AG08395 (cell line): ENCODE measurements at regions not wholly inside any gene's neighbourhood (a gene's known extent, or its start where the extent isn't known, plus 50 kb on each side); places are given as distances from the start of the nearest gene placed in this dataset.
"Not testable (repeated sequence)": the region's sequence is repeated elsewhere in the genome, so short reads cannot be mapped to it uniquely, and the experiment has no call there.

Source experiments
- DNase-seq: peaks from one replicate; pipeline ENCODE4 v3.0.0; 2012; ENCODE audit warnings: mixed read lengths, low spot score

DNA sequence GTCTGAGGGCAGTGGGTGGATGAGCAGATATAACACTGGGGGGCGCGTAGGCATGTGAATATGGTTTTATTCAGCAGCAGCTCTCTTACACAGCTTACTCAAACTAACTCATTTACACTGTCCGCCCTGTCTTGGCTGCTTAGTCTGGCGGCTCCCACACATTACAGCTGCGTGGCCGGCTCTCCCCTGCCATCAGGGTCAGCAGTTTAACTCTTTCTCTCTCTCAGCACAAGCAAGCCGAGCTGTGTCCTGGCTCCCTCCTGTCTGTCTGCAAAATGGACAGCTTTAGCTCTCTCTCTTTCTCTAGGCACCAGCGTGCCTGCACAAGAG lies 1310.1 kb upstream of the RAG2 start:
- no peak for DNase-seq

GRCh38 chr11:37907436-37908218 lies 1309.6 kb upstream of the RAG2 start:
- DNase-seq = no peak

- DNase-seq = no peak
Observed at GRCh38 chr11:37905707-37906417, 1307.8 kb upstream of the RAG2 start.

DNA sequence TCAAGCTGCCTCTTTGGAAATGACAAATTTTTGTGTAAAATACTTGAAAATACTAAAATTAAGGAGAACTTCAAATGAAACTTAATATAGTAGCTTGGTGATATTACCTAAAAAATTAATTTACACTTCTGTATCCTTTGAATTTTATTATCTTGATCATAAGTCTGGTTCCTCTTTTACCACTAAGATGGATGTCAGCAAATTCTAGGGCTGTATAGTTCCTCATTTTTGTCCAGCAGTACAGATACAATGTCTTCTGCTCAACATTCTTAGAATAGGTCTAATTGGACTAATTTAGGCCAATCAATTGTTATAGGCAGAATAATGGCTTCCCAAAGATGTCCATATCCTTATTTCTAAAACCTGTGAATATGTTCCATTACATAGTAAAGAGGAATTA lies 1298.0 kb upstream of the RAG2 start:
- DNase-seq = no peak

DNA sequence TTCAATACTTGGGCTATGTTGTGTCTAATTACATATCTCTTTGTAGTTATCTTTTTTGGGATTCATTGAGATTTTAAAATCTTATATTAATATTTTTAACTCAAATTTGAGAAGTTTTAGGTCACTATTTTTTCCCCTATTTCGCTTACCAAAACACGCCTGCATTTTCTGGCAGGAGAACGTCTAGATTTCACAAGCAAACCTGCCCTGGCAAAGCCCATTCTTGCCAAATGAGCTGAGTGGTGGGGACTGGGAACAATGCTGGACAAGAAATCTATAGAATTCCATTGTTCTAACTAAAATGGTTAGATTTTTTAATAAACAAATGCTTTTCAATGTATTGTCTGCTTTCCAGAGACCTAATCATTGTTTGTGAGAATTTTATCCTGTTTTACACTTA lies 1283.7 kb upstream of the RAG2 start:
- DNase-seq = no peak

- DNase-seq = no peak
Observed at GRCh38 chr11:37861671-37862070, 1263.6 kb upstream of the RAG2 start.

DNA sequence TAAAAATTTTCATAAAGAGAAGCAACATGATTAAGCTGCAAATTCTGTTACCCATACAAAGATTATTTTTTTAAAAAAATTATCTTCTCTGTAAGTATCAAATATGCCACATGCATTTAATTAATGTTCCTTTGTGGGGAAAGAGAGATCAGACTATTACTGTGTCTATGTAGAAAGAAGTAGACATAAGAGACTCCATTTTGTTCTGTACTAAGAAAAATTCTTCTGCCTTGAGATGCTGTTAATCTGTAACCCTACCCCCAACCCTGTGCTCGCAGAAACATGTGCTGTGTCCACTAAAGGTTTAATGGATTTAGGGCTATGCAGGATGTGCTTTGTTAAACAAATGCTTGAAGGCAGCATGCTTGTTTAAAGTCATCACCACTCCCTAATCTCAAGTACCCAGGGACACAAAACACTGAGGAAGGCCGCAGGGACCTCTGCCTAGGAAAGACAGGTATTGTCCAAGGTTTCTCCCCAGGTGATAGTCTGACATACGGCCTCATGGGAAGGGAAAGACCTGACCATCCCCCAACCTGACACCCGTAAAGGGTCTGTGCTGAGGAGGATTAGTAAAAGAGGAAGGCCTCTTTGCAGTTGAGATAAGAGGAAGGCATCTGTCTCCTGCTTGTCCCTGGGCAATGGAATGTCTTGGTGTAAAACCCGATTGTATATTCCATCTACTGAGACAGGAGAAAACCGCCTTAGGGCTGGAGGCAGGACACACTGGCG lies 1260.9 kb upstream of the RAG2 start:
- DNase-seq = not testable (repeated sequence)

- no peak for DNase-seq
Observed at GRCh38 chr11:37858398-37858797, 1260.4 kb upstream of the RAG2 start.

- no peak for DNase-seq
Observed at GRCh38 chr11:37857726-37858125, 1259.7 kb upstream of the RAG2 start.

GRCh38 chr11:37849706-37850105 lies 1251.7 kb upstream of the RAG2 start:
- no peak for DNase-seq

GRCh38 chr11:37843603-37844002 lies 1245.6 kb upstream of the RAG2 start:
- no peak for DNase-seq

GRCh38 chr11:37841016-37841415 lies 1243.0 kb upstream of the RAG2 start:
- DNase-seq = no peak

DNA sequence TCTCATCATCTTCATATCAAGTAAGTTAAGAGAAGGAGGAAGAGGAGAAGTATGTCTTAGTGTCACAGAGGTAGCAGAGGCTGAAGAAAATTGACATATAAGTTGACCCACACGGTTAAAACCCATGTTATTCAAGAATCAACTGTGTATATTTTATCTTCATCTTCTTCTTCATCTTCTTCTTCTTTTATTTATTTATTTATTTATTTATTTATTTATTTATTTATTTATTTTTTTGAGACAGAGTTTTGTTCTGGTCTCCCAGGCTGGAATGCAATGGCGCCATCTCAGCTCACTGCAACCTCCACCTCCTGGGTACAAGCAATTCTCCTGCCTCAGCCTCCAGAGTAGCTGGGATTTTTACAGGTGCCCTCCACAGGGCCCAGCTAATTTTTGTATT lies 1242.3 kb upstream of the RAG2 start:
- not testable (repeated sequence) for DNase-seq

DNA sequence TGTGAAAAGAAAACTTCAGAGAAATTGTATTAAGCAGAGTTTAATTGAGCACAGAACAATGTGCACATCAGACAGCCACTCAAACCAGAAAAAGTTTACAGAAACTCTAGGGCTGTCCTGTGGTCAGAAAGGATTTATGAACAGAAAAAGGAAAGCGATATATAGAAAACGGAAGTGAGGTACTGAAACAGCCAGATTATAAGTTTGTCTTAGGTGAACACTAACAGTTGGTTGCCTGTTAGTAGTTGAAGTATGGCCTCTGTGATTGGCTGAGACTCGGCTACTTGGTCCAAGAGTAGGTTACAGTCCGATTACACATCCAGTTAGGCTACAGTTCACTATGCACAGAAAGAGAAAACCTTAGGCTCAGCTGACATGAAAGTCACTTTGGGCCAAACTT lies 1232.5 kb upstream of the RAG2 start:
- no peak for DNase-seq

GRCh38 chr11:37817727-37818270 lies 1219.8 kb upstream of the RAG2 start:
- DNase-seq = no peak

DNA sequence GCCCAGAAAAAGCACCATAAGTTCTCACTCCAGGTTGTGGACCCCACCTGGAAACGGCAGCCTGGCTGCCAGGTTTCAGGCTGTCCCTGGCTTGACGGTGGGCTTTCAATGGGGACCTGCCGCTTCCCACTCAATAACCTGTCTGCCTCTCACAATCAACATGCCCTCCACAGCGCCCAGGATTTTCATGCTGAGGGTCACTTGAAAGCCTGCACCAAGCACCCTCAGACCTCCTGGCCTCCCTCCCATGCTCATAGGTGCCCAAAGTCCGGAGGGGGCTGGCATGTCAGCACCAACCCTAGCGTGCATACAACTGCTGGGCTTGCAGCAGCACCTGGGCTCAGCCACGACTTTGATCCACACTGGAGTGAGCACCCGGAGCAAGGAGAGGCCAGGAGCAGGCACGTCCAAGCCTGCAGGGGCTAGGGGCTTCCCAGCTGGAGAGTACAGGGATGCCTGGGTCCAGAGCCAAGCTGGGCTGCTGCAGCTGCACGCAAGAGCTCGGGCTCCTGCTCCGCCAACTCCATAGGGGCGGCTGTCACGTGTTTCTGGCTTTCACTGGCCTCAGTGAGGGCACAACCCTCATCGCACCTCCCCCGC lies 1214.3 kb upstream of the RAG2 start:
- no peak for DNase-seq

GRCh38 chr11:37811349-37811748 lies 1213.3 kb upstream of the RAG2 start:
- DNase-seq = no peak

DNA sequence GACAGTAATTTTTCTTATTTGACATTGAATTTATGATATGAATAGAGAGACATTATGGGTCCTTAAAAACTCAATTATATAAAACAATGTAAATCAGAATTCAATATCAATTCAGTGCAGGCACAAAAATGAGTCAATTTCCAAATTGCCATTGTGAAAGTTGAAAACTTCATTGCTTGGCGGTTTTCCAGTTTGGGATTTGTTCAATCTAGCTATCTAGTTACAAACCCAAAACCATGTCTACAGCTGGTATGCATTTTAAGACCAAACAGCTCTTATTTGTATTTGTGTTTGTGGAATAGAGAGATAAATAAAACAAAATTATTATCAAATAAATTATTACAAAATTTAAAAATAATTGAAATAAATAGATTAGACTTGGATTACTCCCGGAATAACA lies 1206.6 kb upstream of the RAG2 start:
- DNase-seq = no peak

DNA sequence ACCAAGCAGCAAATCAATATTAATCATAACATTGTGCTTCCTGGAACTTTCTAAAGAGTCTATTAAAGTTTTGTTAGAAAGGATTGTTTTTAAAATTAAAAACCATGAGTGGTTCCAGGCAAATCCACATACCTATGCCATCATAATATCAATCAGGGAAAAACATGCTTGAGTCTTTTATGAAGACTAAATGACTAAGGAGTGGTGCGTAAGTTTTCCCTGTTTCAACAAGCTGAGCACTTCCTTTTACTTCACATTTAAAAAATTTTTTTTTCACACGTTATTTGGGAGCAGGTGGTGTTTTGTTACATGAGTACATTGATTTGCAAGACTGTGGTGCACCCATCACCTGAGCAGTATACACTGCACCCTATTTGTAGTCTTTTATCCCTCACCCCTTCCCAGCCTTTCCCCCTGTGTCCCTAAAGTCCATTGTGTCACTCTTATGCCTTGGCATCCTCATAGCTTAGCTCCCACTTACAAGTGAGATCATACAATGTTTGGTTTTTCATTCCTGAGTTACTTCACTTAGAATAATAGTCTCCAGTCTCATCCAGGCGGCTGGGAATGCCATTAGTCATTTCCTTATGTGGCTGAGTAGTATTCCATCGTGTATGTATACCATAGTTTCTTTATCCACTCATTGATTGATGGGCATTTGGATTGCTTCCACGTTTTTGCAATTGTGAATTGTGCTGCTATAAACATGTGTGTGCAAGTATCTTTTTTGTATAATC lies 1190.3 kb upstream of the RAG2 start:
- no peak for DNase-seq

DNA sequence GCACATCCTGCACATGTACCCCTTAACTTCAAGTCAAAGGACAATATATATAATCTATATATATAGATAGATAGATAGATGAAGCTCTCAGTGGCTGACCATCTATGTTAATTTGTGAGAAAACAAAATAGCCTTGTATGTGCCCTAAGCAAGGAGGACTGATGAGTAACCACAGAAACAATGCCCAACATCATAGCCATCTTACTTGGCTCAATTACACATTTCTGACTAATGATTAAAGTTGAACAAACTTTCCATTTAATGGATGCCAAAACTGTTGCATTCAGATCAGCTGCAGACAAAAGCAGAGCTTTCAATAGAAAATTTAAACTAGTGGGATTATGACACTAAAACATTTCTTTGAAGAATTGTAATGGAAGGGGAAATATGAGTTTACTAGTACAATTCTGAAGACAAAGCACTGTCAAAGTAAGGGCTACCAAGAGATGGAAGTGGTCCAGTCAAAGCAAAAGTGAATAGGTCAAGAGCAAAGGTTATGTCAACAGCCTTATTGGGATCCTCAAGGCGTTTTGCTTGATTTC lies 1188.2 kb upstream of the RAG2 start:
- DNase-seq = no peak

GRCh38 chr11:37774441-37774840 lies 1176.4 kb upstream of the RAG2 start:
- no peak for DNase-seq
